A673 (cell line): ENCODE measurements at regions not wholly inside any gene's neighbourhood (a gene's known extent, or its start where the extent isn't known, plus 50 kb on each side); places are given as distances from the start of the nearest gene placed in this dataset.

Experiments used
- EZH2 ChIP-seq: fragments of 200-600 bp; sonication (generic); IDR thresholded peaks from 2 replicates; pipeline ENCODE4 v1.6.1; 2017; ENCODE audit warnings: borderline replicate concordance, low read depth, mild to moderate bottlenecking, mixed read lengths, antibody characterized with exemption, low read length; ENCODE audit not compliant: poor library complexity, severe bottlenecking
- TF ChIP-seq, protein P1 (sequence below): fragments of 300-800, 200-600 bp; sonication (generic); conservative IDR thresholded peaks from 2 replicates; pipeline ENCODE4 v1.5.1; 2017; ENCODE audit warnings: low read depth, mild to moderate bottlenecking, antibody characterized with exemption, low read length, moderate library complexity, mixed read lengths

DNA sequence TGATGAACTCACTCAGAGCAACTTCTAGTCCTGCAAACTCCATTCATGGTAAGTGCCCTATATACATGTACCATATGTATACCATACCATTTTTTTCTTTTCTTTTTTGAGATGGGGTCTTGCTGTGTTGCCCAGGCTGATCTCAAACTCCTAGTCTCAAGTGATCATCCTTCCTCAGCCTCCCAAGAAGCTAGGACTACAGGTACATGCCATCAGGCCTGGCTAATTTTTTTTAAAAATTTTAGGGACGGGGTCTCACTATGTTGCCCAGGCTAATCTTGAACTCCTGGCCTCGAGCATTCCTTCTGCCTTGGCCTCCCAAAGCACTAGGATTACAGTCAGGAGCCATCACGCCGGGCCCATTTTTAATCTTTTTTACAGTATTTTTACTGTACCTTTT, 67.3 kb upstream of the MFGE8 start:
- TF ChIP-seq, protein P1, sequence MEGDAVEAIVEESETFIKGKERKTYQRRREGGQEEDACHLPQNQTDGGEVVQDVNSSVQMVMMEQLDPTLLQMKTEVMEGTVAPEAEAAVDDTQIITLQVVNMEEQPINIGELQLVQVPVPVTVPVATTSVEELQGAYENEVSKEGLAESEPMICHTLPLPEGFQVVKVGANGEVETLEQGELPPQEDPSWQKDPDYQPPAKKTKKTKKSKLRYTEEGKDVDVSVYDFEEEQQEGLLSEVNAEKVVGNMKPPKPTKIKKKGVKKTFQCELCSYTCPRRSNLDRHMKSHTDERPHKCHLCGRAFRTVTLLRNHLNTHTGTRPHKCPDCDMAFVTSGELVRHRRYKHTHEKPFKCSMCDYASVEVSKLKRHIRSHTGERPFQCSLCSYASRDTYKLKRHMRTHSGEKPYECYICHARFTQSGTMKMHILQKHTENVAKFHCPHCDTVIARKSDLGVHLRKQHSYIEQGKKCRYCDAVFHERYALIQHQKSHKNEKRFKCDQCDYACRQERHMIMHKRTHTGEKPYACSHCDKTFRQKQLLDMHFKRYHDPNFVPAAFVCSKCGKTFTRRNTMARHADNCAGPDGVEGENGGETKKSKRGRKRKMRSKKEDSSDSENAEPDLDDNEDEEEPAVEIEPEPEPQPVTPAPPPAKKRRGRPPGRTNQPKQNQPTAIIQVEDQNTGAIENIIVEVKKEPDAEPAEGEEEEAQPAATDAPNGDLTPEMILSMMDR = no peak
- no peak for TF ChIP-seq EZH2
